ENCODE measurements at regions not wholly inside any gene's neighbourhood (a gene's known extent, or its start where the extent isn't known, plus 50 kb on each side); places are given as distances from the start of the nearest gene placed in this dataset.

DNA sequence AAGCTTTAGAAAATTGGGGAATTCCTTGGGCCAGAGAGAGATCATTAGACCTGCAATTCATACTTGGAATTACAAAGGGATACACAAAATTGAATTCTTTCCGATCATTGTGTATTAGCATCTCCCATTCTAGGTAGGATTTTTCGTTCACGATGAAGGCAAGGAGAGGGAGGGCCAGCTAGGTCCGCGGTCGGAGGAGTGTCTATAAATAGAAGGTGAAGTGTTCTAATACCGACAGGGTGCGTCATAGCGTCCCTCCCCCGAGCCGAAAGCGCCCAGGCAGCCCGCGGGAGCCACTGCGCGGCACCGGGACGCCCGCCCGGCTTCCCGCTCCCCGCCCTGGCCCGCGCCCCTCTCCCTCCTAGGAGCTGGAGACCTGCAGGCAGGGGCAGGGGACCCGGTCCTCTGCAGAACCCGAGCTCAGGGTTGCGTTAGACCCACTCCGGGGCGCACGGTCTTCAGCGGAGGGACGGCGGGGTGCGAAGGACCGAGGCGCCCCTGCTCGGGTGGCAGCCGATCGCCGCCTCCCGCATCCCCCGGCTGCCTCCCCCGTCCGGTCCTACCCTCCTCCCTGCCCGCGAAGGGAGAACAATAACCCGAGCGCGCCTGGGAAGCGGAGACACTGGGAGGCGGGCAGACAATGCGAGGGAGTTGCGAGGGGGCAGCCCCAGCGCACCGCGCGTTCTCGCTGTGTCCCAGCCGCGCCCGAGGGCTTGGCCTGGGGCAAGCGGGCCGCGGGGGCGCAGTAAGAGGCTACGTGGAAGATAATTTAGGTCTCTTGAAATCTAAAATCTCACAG is 114.2 kb upstream of the SERTAD2 start:
- Histone ChIP-seq H3K27me3 (ENCODE audit: control insufficient read depth, insufficient read depth, low read length) (peaks cover 5% of the 10 kb centered on the region), H3K27ac (ENCODE audit: low read depth, low read length) (peak overlapping the region; percentile 38), H3K36me3 (ENCODE audit: control insufficient read depth, insufficient read depth, low read length) (no peaks in the 10 kb centered on the region), H3K4me3 (ENCODE audit: low read depth, low read length) (peak overlapping the region; percentile 57), H3K4me1 (ENCODE audit: control insufficient read depth, insufficient read depth, low read length) (peaks cover 5% of the 10 kb centered on the region), H3K9me3 (ENCODE audit: control insufficient read depth, insufficient read depth, low read length) (no peaks in the 10 kb centered on the region)
- peak in 5 of 6 donors; percentile 51 to 93 (median 56) for DNase-seq (ENCODE audit: low read depth in 4 of 6, low spot score in 6 of 6)
- WGBS (ENCODE audit: insufficient coverage), result under 1% methylated on average over 62 of the region's 66 CpGs

DNA sequence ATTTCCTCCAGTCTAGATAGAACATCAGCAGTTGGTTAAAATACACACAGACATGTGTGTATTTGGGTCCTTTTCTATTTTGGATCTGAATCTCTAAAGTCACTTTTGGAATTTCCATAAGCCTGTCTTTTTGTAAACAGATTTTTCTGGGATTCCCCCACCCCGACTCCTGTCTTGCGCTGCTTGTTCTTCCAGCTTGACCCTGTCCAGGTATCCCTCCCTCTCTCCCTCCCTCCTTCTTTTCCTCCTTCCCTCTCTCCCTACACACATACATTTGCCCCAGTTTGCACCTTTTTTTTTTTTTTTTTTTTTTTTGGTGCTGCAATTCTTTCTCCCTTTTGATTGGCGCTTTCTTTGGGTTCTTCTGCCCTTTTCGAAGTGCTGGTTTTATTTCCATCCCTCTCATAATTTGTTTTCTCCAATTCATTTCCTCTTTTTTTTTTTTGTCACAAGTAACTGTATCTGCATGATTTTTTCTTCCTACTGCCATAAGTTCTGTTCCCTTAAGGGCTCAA is 114.8 kb upstream of the SERTAD2 start:
- DNase-seq (ENCODE audit: low read depth in 4 of 6, low spot score in 6 of 6), result no peak
- H3K9me3 ChIP-seq (ENCODE audit: control insufficient read depth, insufficient read depth, low read length), result no peaks in the 10 kb centered on the region
- H3K4me3 ChIP-seq (ENCODE audit: low read depth, low read length), result peak overlapping the region; percentile 57
- no peaks in the 10 kb centered on the region for H3K36me3 ChIP-seq (ENCODE audit: control insufficient read depth, insufficient read depth, low read length)
- peaks cover 5% of the 10 kb centered on the region for H3K4me1 ChIP-seq (ENCODE audit: control insufficient read depth, insufficient read depth, low read length)
- 48% methylated on average over 2 of the region's 4 CpGs for WGBS (ENCODE audit: insufficient coverage)
- H3K27me3 ChIP-seq (ENCODE audit: control insufficient read depth, insufficient read depth, low read length), result peaks cover 5% of the 10 kb centered on the region
- peak overlapping the region; percentile 33 for H3K27ac ChIP-seq (ENCODE audit: low read depth, low read length)

DNA sequence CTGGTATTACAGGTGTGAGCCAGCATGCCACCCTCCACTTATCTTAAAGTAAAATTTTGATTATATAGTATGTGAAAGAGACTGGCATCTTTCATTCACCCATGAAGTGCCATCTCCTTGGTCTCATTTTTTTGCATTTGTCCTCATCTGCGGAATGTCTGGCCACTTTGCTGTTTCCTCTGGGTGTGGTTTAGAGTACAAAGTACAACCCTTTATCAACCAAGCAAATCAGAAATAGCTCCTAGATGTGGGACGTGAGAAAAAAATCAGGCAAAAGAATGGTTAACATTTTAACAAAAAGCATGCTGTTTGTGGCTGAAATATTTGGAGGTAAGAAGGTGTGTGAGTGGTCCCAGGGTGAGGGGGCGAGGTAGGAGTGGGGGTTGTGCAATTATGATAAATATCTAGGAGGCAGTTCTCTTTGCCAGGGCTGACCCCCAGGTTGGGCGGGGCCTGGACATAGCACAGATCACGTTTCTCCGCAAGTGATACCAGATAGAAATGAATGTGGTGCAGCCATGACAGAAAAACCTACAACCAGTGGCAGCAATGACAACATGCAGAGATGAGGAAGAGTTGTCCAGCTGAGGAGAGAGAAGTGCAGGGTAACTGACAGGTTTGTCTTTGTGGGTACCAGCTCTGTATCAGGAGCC is 115.8 kb upstream of the SERTAD2 start:
- no peak overlapping the region for H3K27ac ChIP-seq (ENCODE audit: low read depth, low read length)
- H3K4me1 ChIP-seq (ENCODE audit: control insufficient read depth, insufficient read depth, low read length), result peaks cover 5% of the 10 kb centered on the region
- H3K36me3 ChIP-seq (ENCODE audit: control insufficient read depth, insufficient read depth, low read length), result no peaks in the 10 kb centered on the region
- no peak for DNase-seq (ENCODE audit: low read depth in 4 of 6, low spot score in 6 of 6)
- H3K4me3 ChIP-seq (ENCODE audit: low read depth, low read length), result no peak overlapping the region
- no peaks in the 10 kb centered on the region for H3K9me3 ChIP-seq (ENCODE audit: control insufficient read depth, insufficient read depth, low read length)
- peaks cover 5% of the 10 kb centered on the region for H3K27me3 ChIP-seq (ENCODE audit: control insufficient read depth, insufficient read depth, low read length)
- 87% methylated on average over 5 of the region's 6 CpGs for whole genome bisulfite sequencing (ENCODE audit: insufficient coverage)

DNA sequence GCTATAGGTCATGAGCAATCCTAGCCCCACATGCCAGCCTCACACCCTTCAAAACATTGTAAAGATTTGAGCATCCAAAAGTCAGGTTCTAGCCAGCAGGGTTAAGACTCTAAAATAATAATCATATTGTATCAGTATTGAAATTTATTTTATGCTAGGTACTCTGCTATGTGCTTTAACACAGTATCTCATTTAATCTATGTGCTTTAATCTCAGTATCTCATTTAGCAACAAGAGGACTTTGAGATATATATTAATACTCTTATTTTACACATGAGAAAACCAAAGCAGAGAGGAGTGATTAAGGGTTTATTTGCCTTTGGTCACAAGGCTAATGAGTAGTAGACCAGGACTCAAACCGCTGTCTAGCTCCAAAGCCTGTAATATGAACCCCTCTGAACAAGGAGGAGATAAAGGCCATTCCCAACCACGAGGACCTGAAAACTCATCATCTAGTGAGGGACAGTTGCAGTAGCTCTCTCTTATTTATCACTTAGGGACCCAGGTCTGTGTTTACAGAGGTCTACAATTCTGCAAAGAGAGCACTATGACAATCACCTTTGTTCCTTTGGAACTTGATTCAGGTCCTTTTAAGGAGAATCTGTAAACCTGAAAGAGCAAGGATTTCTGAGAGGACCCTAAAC is 116.5 kb upstream of the SERTAD2 start:
- peaks cover 5% of the 10 kb centered on the region for H3K4me1 ChIP-seq (ENCODE audit: control insufficient read depth, insufficient read depth, low read length)
- H3K9me3 ChIP-seq (ENCODE audit: control insufficient read depth, insufficient read depth, low read length), result no peaks in the 10 kb centered on the region
- DNase-seq (ENCODE audit: low read depth in 4 of 6, low spot score in 6 of 6), result no peak
- H3K4me3 ChIP-seq (ENCODE audit: low read depth, low read length), result no peak overlapping the region
- peaks cover 5% of the 10 kb centered on the region for H3K27me3 ChIP-seq (ENCODE audit: control insufficient read depth, insufficient read depth, low read length)
- no peak overlapping the region for H3K27ac ChIP-seq (ENCODE audit: low read depth, low read length)
- 100% methylated on average over 1 of the region's 2 CpGs for WGBS (ENCODE audit: insufficient coverage)
- no peaks in the 10 kb centered on the region for H3K36me3 ChIP-seq (ENCODE audit: control insufficient read depth, insufficient read depth, low read length)

DNA sequence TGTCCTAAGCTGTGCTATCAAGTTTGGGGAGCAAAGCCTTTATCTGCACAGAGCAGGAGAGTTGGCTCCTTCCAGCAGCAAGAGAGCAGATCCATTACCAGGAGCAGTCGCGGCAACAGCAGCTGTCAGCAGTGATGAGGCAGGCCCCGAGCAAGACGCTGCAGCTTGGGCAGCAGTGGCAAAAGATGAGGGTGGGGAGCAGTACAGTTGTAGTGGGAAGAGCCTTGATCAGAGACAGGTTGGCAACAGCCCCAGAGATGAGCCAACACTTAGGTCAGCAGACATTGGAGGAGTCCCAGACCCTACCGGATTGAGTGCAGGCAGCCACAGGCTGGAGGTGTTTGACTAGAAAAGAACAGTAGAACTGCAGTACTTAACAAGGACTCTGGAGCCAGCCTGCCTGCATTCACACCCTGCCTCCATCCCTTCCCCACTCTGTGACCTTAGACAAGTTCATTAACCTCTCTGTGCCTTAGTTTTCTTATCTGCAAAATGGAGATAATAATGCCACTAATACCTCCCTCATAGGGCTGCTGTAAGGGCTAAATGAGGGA is 117.1 kb upstream of the SERTAD2 start:
- Histone ChIP-seq H3K27ac (ENCODE audit: low read depth, low read length) (no peak overlapping the region), H3K36me3 (ENCODE audit: control insufficient read depth, insufficient read depth, low read length) (no peaks in the 10 kb centered on the region), H3K4me1 (ENCODE audit: control insufficient read depth, insufficient read depth, low read length) (peaks cover 5% of the 10 kb centered on the region), H3K9me3 (ENCODE audit: control insufficient read depth, insufficient read depth, low read length) (peaks cover 4% of the 10 kb centered on the region), H3K27me3 (ENCODE audit: control insufficient read depth, insufficient read depth, low read length) (peaks cover 5% of the 10 kb centered on the region), H3K4me3 (ENCODE audit: low read depth, low read length) (no peak overlapping the region)
- 40% methylated on average over 5 of the region's 5 CpGs for WGBS (ENCODE audit: insufficient coverage)
- DNase-seq (ENCODE audit: low read depth in 4 of 6, low spot score in 6 of 6), result peak in 1 of 6 donors; percentile 12

- Histone ChIP-seq H3K9me3 (ENCODE audit: control insufficient read depth, insufficient read depth, low read length) (peaks cover 4% of the 10 kb centered on the region), H3K27ac (ENCODE audit: low read depth, low read length) (no peak overlapping the region), H3K36me3 (ENCODE audit: control insufficient read depth, insufficient read depth, low read length) (no peaks in the 10 kb centered on the region), H3K4me3 (ENCODE audit: low read depth, low read length) (no peak overlapping the region), H3K4me1 (ENCODE audit: control insufficient read depth, insufficient read depth, low read length) (peaks cover 5% of the 10 kb centered on the region), H3K27me3 (ENCODE audit: control insufficient read depth, insufficient read depth, low read length) (peaks cover 4% of the 10 kb centered on the region)
- WGBS (ENCODE audit: insufficient coverage), result no CpG with 5 or more reads among the region's 1 CpG
- no peak for DNase-seq (ENCODE audit: low read depth in 4 of 6, low spot score in 6 of 6)
These were observed 118.0 kb upstream of the SERTAD2 start for GRCh38 chr2:64771737-64772136.

- peaks cover under 1% of the 10 kb centered on the region for H3K4me1 ChIP-seq (ENCODE audit: control insufficient read depth, insufficient read depth, low read length)
- no peak overlapping the region for H3K27ac ChIP-seq (ENCODE audit: low read depth, low read length)
- peaks cover 2% of the 10 kb centered on the region for H3K27me3 ChIP-seq (ENCODE audit: control insufficient read depth, insufficient read depth, low read length)
- H3K9me3 ChIP-seq (ENCODE audit: control insufficient read depth, insufficient read depth, low read length), result peaks cover 4% of the 10 kb centered on the region
- no peaks in the 10 kb centered on the region for H3K36me3 ChIP-seq (ENCODE audit: control insufficient read depth, insufficient read depth, low read length)
- WGBS (ENCODE audit: insufficient coverage), result 90% methylated on average over 12 of the region's 12 CpGs
- DNase-seq (ENCODE audit: low read depth in 4 of 6, low spot score in 6 of 6), result no peak
- H3K4me3 ChIP-seq (ENCODE audit: low read depth, low read length), result no peak overlapping the region
These were observed 119.9 kb upstream of the SERTAD2 start for GRCh38 chr2:64773461-64774118.

DNA sequence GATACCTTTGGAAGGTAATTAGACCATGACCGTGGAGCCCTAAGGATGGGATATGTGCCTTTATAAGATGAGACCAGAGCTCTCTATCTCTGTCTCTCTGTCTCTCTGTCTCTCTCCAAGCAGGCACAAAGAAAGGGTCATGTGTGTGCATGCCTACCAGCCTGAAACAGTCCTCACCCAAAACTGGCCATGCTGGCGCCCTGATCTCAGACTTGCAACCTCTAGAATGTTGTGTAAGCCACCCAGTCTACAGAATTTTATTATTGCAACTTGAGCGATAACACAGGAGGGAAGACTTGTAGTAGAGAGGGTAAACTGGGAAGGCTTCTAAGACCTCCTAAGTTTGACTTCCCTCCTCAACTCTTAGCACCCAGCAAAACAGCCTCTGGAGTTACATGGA is 124.1 kb upstream of the SERTAD2 start:
- no peak for DNase-seq (ENCODE audit: low read depth in 4 of 6, low spot score in 6 of 6)
- no CpG with 5 or more reads among the region's 3 CpGs for WGBS (ENCODE audit: insufficient coverage)
- H3K4me1 ChIP-seq (ENCODE audit: control insufficient read depth, insufficient read depth, low read length), result no peaks in the 10 kb centered on the region
- H3K27me3 ChIP-seq (ENCODE audit: control insufficient read depth, insufficient read depth, low read length), result no peaks in the 10 kb centered on the region
- H3K9me3 ChIP-seq (ENCODE audit: control insufficient read depth, insufficient read depth, low read length), result peaks cover 4% of the 10 kb centered on the region
- H3K27ac ChIP-seq (ENCODE audit: low read depth, low read length), result no peak overlapping the region
- H3K36me3 ChIP-seq (ENCODE audit: control insufficient read depth, insufficient read depth, low read length), result no peaks in the 10 kb centered on the region
- no peak overlapping the region for H3K4me3 ChIP-seq (ENCODE audit: low read depth, low read length)

DNA sequence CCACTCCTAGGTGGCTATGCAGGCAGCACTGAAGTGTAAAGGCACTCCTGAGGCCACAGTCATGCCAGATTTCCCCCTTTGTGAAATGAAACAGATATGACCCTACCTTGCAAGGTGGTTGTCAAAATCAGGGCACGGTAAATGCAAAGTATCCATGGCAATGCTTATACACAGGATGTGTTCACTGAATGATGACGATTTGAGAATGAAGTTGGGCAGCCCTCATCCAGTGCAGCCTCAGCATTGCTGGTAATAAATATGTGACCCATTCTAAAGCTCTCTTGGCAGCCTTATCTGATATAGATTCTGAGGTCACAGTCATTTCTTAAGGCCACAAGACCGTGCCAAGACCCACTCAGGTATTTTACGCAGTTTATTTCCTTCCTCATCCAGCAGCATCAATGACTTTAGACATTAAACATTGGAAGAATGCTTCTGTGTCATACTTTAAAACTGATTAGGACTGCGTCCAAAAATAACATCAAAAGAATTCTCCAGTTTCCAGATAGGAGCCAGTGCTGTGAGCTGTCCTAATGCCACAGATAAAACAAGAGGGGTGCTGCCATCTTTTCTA is 125.5 kb upstream of the SERTAD2 start:
- WGBS (ENCODE audit: insufficient coverage), result 89% methylated on average over 2 of the region's 5 CpGs
- Histone ChIP-seq H3K4me1 (ENCODE audit: control insufficient read depth, insufficient read depth, low read length) (no peaks in the 10 kb centered on the region), H3K4me3 (ENCODE audit: low read depth, low read length) (no peak overlapping the region), H3K36me3 (ENCODE audit: control insufficient read depth, insufficient read depth, low read length) (no peaks in the 10 kb centered on the region), H3K27ac (ENCODE audit: low read depth, low read length) (no peak overlapping the region), H3K9me3 (ENCODE audit: control insufficient read depth, insufficient read depth, low read length) (peaks cover 4% of the 10 kb centered on the region), H3K27me3 (ENCODE audit: control insufficient read depth, insufficient read depth, low read length) (no peaks in the 10 kb centered on the region)
- DNase-seq (ENCODE audit: low read depth in 4 of 6, low spot score in 6 of 6), result no peak
